DMS114 treated with DMSO at 0.1 percent for 48 hours (cell line): ENCODE measurements at regions not wholly inside any gene's neighbourhood (a gene's known extent, or its start where the extent isn't known, plus 50 kb on each side); places are given as distances from the start of the nearest gene placed in this dataset.
"Not testable (repeated sequence)": the region's sequence is repeated elsewhere in the genome, so short reads cannot be mapped to it uniquely, and the experiment has no call there.

Source experiments
- DNase-seq: peaks from one replicate; lab custom pipeline; 2025; ENCODE audit not compliant: unreplicated experiment; lab: John Stamatoyannopoulos, UW

- DNase-seq, result no peak
Observed at GRCh38 chr5:118606940-118607339, 381.4 kb downstream of the DTWD2 start.

GRCh38 chr5:118605761-118606160 lies 382.6 kb downstream of the DTWD2 start:
- no peak for DNase-seq

GRCh38 chr5:118604106-118604505 lies 384.2 kb downstream of the DTWD2 start:
- DNase-seq, result no peak

GRCh38 chr5:118603278-118603677 lies 385.1 kb downstream of the DTWD2 start:
- DNase-seq, result no peak

GRCh38 chr5:118598311-118598710 lies 390.0 kb downstream of the DTWD2 start:
- DNase-seq, result no peak

- DNase-seq, result no peak
Observed at GRCh38 chr5:118597543-118597942, 390.8 kb downstream of the DTWD2 start.

- DNase-seq, result no peak
Observed at GRCh38 chr5:118596255-118596654, 392.1 kb downstream of the DTWD2 start.

GRCh38 chr5:118593003-118593328 lies 395.4 kb downstream of the DTWD2 start:
- no peak for DNase-seq

- no peak for DNase-seq
Observed at GRCh38 chr5:118592229-118593002, 395.9 kb downstream of the DTWD2 start.

GRCh38 chr5:118590806-118591205 lies 397.5 kb downstream of the DTWD2 start:
- DNase-seq, result no peak

- no peak for DNase-seq
Observed at GRCh38 chr5:118580949-118581348, 407.4 kb downstream of the DTWD2 start.

- DNase-seq, result no peak
Observed at GRCh38 chr5:118578093-118578492, 410.3 kb downstream of the DTWD2 start.

- DNase-seq, result no peak
Observed at GRCh38 chr5:118577621-118578020, 410.7 kb downstream of the DTWD2 start.

GRCh38 chr5:118570276-118570675 lies 418.1 kb downstream of the DTWD2 start:
- not testable (repeated sequence) for DNase-seq

- not testable (repeated sequence) for DNase-seq
Observed at GRCh38 chr5:118569596-118569995, 418.8 kb downstream of the DTWD2 start.

GRCh38 chr5:118565335-118565971 lies 422.9 kb downstream of the DTWD2 start:
- no peak for DNase-seq

GRCh38 chr5:118561971-118562370 lies 426.4 kb downstream of the DTWD2 start:
- DNase-seq, result no peak

GRCh38 chr5:118561235-118561634 lies 427.1 kb downstream of the DTWD2 start:
- DNase-seq, result no peak

GRCh38 chr5:118558871-118559270 lies 429.5 kb downstream of the DTWD2 start:
- no peak for DNase-seq

GRCh38 chr5:118557251-118557661 lies 431.1 kb downstream of the DTWD2 start:
- DNase-seq, result no peak

GRCh38 chr5:118556792-118557191 lies 431.6 kb downstream of the DTWD2 start:
- no peak for DNase-seq

- no peak for DNase-seq
Observed at GRCh38 chr5:118555727-118556126, 432.6 kb downstream of the DTWD2 start.

GRCh38 chr5:118554981-118555380 lies 433.4 kb downstream of the DTWD2 start:
- DNase-seq, result no peak
